ENCODE measurements at regions not wholly inside any gene's neighbourhood (a gene's known extent, or its start where the extent isn't known, plus 50 kb on each side); places are given as distances from the start of the nearest gene placed in this dataset.

GRCh38 chr3:75218577-75218976 is 445.6 kb upstream of the FRG2C start:
- TF ChIP-seq ZNF8 (CRISPR knock-in tag; IDR thresholded peaks at IDR 0.05) (no peak), TOX (CRISPR knock-in tag; IDR thresholded peaks at IDR 0.05; ENCODE audit: borderline replicate concordance) (no peak), CREB5 (CRISPR knock-in tag; IDR thresholded peaks at IDR 0.05; ENCODE audit: low read depth) (no peak), ZNF70 (CRISPR knock-in tag; IDR thresholded peaks at IDR 0.05) (no peak), CSDC2 (CRISPR knock-in tag; IDR thresholded peaks at IDR 0.05) (no peak), ZFP3 (CRISPR knock-in tag; IDR thresholded peaks at IDR 0.05) (no peak), PPARA (CRISPR knock-in tag; IDR thresholded peaks at IDR 0.05; ENCODE audit: borderline replicate concordance) (no peak), BACH2 (CRISPR knock-in tag; IDR thresholded peaks at IDR 0.05; ENCODE audit: borderline replicate concordance) (no peak), TCF4 (CRISPR knock-in tag; IDR thresholded peaks at IDR 0.05; ENCODE audit: borderline replicate concordance) (no peak), RARB (CRISPR knock-in tag; IDR thresholded peaks at IDR 0.05) (no peak), TSHZ2 (CRISPR knock-in tag; IDR thresholded peaks at IDR 0.05) (no peak), PATZ1 (CRISPR knock-in tag; IDR thresholded peaks at IDR 0.05; ENCODE audit: borderline replicate concordance) (no peak), SNAI2 (CRISPR knock-in tag; IDR thresholded peaks at IDR 0.05) (no peak), OSR1 (CRISPR knock-in tag; IDR thresholded peaks at IDR 0.05) (no peak)

Data from SK-N-SH treated with all-trans-retinoic acid at 6 μM for 48 hours (cell line).